AG10803 (cell line): ENCODE measurements at regions not wholly inside any gene's neighbourhood (a gene's known extent, or its start where the extent isn't known, plus 50 kb on each side); places are given as distances from the start of the nearest gene placed in this dataset.
"Not testable (repeated sequence)": the region's sequence is repeated elsewhere in the genome, so short reads cannot be mapped to it uniquely, and the experiment has no call there.

Experiments used
- DNase-seq: peaks from one replicate; pipeline ENCODE4 v3.0.0; 2010; ENCODE audit warnings: low read depth
- H3K4me3 ChIP-seq: 2 replicates; pipeline ENCODE4 v1.5.1; 2011; ENCODE audit warnings: mild to moderate bottlenecking, low read length, control low read depth
- TF ChIP-seq, protein P1 (sequence below): conservative IDR thresholded peaks from 2 replicates; pipeline ENCODE4 v1.5.1; 2011; ENCODE audit warnings: mild to moderate bottlenecking, low read length, control low read depth, inconsistent platforms

DNA sequence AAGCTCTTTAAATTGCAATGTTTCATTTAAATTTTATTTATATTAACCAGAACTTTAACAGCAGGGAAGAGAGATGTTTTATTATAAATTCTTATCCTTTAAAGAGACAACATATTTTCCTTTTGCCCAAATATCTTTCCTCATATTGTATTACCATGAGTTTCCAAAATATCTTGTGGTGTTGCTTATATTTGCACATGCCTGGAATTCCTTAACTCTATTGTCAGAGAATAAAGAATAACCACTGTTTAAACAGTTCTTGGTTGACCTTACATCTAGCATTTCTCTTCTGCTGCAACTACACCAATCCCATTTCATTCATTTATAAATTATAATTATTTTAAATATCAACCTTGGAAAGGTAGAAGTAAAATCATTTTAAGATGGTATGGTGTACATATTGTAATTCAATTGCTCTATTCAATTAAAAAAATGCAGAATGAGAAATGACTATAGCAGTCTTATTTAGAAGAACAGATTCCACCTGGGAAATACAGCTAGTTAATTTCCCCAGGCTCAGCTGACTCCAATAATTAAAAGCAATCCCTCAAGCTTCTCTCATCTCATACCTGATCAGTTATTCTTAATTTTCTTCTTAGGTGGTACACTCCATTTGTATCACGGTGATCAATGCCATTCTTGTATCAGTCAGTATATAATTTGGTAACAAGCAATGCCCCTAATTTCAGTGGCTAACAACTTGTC, 923.3 kb downstream of the KCNA4 start:
- DNase-seq, result peak; percentile 70
- H3K4me3 ChIP-seq, result no peak overlapping the region
- TF ChIP-seq, protein P1, sequence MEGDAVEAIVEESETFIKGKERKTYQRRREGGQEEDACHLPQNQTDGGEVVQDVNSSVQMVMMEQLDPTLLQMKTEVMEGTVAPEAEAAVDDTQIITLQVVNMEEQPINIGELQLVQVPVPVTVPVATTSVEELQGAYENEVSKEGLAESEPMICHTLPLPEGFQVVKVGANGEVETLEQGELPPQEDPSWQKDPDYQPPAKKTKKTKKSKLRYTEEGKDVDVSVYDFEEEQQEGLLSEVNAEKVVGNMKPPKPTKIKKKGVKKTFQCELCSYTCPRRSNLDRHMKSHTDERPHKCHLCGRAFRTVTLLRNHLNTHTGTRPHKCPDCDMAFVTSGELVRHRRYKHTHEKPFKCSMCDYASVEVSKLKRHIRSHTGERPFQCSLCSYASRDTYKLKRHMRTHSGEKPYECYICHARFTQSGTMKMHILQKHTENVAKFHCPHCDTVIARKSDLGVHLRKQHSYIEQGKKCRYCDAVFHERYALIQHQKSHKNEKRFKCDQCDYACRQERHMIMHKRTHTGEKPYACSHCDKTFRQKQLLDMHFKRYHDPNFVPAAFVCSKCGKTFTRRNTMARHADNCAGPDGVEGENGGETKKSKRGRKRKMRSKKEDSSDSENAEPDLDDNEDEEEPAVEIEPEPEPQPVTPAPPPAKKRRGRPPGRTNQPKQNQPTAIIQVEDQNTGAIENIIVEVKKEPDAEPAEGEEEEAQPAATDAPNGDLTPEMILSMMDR, result no peak

DNA sequence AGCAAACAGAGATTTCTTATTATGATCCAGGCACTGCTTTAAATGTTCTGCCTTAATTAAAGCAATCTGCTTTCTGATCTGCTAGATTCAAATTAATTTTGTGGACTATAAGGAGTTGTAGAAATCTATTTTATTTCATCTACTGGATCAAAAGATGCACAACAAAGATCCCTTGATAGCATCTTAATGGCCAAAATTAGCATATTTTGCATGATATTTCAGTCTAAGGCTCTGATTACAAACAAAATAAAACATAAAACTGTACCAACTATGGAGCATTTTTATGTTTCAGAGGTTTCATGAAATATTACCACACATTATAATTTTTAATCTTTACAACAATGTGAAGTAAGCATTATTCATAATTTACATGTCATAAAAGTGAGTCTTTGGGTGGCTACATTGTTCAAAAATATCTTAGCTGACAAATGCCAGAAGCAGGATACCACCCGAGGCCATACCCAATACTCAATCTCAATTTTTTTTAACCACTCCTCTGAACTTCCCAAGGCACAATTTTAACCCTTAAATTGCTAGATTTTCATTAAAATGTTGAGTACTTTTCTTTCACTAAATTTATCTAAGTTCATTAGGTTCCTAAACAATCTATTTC, 929.5 kb downstream of the KCNA4 start:
- TF ChIP-seq, protein P1, result no peak
- no peak for DNase-seq
- no peak overlapping the region for H3K4me3 ChIP-seq

DNA sequence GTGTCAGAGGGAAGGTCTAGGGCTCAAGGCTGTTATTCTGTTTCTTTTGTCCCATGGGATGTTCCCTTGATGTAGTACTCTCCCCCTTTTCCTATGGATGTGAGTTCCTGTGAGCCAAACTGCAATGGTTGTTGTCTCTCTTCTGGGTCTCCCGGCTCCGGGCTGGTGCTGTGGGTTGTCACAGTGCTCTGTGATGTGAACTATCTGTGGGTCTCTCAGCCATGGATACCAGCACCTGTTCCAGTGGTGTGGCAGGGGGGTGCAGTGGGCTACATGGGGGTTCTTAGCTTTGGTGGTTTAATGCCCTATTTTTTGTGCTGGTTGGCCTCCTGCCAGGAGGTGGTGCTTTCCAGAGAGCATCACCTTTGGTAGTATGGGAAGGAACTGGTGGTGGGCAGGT, 941.1 kb downstream of the KCNA4 start:
- H3K4me3 ChIP-seq, result no peak overlapping the region
- DNase-seq, result no peak
- TF ChIP-seq, protein P1, result no peak

DNA sequence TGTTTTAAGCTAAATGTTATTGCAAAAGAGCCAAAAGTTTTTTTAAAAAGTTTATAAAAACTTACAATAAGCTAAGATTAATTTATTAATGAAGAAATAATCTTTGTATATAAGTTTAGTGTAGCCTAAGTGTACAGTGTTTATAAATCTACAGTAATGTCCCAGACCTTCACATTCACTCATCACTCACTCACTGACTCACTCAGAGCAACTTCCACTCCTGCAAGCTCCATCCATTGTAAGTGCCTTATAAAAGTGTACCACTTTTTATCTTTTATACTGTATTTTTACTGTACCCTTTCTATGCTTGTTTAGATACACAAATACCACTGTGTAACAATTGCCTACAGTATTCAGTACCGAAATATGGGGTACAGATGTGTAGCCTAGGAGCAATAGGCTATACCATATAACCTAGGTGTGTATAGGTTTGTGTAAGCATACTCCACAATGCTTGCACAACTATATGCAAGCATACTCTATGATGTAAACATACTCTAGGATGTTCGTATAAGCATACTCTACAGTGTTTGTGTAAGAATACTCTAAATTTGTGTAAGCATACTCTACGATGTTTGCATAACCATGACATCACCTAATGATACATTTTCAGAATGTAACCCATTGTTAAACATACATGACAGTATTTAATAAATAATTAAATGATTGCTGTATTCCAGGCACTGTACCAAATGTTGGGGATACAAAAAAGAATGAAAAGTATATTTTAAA, 953.0 kb downstream of the KCNA4 start:
- DNase-seq, result no peak
- H3K4me3 ChIP-seq, result no peak overlapping the region
- TF ChIP-seq, protein P1, result no peak

DNA sequence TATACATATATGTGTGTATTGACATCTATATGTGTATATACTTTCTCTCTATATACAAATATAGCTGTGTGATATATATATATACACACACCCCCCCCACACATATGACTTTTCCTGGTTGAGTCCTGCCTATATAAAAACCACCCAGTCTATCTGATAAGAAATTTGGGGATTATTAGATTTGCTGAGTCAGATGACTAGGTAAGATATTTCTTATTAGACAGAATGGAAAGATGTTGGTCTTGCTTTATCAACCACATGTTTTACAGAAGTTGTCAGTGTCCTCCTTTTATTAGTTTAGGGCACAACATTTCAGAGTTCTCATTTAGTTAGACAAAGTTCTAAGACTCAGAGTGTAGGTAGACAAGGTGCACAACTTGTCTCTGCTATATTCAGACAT, 953.3 kb downstream of the METTL15 start:
- no peak overlapping the region for H3K4me3 ChIP-seq
- TF ChIP-seq, protein P1, result no peak
- no peak for DNase-seq

DNA sequence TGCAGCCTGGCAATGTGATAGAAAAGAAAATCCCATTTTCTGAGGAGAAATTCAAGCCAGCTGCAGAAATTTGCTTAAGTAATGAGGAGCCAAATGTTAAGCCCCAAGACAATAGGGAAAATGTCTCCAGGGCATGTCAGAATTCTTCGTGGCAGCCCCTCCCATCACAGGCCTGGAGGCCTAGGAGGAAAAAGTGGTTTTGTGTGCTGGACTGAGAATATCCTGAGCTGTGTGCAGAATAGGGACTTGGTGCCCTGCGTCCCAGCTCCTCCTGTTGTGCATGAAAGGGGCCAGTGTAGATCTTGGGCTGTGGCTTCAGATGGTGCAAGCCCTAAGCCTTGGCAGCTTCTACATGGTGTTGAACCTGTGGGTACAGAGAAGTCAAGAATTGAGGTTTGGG, 948.3 kb downstream of the METTL15 start:
- not testable (repeated sequence) for H3K4me3 ChIP-seq, DNase-seq

DNA sequence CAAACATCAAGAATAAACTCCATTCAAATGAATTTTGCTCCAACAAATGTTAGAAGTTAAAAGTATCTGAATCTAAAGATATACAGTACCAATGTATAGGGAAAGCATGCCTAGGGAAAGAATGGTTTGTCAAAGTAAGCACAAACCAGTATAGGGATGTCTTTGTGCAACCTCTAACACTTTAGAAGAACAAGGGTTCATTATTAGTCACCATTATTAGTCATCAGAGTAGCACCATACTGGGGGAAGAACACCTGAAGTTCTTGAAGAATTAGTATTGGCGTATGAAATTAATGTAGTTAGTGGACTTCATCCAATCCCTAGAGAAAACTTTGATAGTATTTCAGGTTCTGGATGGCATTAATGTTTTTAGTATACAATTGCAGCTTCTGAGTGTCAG, 943.7 kb downstream of the METTL15 start:
- no peak for DNase-seq
- H3K4me3 ChIP-seq, result no peak overlapping the region
- TF ChIP-seq, protein P1, result no peak

DNA sequence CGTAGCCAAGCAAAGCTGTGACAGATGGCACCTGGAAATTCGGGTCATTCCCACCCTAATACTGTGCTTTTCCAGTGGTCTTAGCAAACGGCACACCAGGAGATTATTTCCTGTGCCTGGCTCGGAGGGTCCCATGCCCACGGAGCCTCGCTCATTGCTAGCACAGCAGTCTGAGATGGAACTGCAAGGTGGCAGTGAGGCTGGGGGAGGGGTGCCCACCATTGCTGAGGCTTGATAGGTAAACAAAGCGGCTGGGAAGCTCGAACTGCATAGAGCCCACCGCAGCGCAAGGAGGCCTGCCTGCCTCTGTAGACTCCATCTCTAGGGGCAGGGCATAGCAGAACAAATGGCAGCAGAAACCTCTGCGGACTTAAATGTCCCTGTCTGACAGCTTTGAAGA, 942.8 kb downstream of the METTL15 start:
- not testable (repeated sequence) for H3K4me3 ChIP-seq, DNase-seq
